ENCODE measurements at regions not wholly inside any gene's neighbourhood (a gene's known extent, or its start where the extent isn't known, plus 50 kb on each side); places are given as distances from the start of the nearest gene placed in this dataset.
"Not testable (repeated sequence)": the region's sequence is repeated elsewhere in the genome, so short reads cannot be mapped to it uniquely, and the experiment has no call there.

GRCh38 chr14:44612002-44612401 lies 104.9 kb upstream of the FSCB start:
- Mint-ChIP-seq H3K27me3 (no peaks in the 10 kb centered on the region), H3K4me3 (no peak overlapping the region), H3K4me1 (no peaks in the 10 kb centered on the region), H3K36me3 (ENCODE audit: low read depth) (no peaks in the 10 kb centered on the region), H3K9me3 (no peaks in the 10 kb centered on the region), H3K27ac (no peak overlapping the region)
- POLR2A ChIA-PET, result no interaction called here
- no peak for DNase-seq
- CTCF ChIA-PET, result no interaction called here

- Mint-ChIP-seq H3K36me3 (ENCODE audit: low read depth) (no peaks in the 10 kb centered on the region), H3K9me3 (no peaks in the 10 kb centered on the region), H3K27ac (no peak overlapping the region), H3K4me1 (no peaks in the 10 kb centered on the region), H3K4me3 (no peak overlapping the region), H3K27me3 (no peaks in the 10 kb centered on the region)
- ChIA-PET POLR2A (no interaction called here), CTCF (no interaction called here)
- no peak for DNase-seq
Observed at GRCh38 chr14:44609876-44610510, 102.9 kb upstream of the FSCB start.

DNA sequence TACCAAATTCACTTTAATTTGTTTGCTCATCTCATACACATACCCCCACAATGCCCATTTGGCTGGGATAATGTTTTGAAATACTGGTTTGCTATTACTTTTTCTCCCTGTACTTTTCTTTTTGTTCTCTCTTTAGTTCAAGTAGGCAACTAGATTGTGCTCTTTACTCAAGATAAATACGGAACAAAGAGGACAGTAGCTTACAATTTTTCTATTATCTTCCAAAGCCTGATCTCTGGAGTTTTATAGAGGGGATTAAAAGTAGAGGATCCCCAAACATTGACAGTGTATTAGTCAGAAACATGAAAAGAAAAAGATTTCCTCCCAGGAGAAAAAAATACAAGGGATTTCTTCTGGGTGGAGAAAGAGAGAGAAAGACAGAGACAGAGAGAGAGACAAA lies 102.1 kb upstream of the FSCB start:
- Mint-ChIP-seq H3K36me3 (ENCODE audit: low read depth) (no peaks in the 10 kb centered on the region), H3K9me3 (no peaks in the 10 kb centered on the region), H3K27me3 (no peaks in the 10 kb centered on the region), H3K4me3 (no peak overlapping the region), H3K27ac (no peak overlapping the region), H3K4me1 (no peaks in the 10 kb centered on the region)
- POLR2A ChIA-PET, result no interaction called here
- no peak for DNase-seq
- CTCF ChIA-PET, result no interaction called here

GRCh38 chr14:44607701-44608100 lies 100.6 kb upstream of the FSCB start:
- no peaks in the 10 kb centered on the region for H3K9me3 Mint-ChIP-seq
- no peak for DNase-seq
- H3K36me3 Mint-ChIP-seq (ENCODE audit: low read depth), result no peaks in the 10 kb centered on the region
- CTCF ChIA-PET, result no interaction called here
- H3K27me3 Mint-ChIP-seq, result no peaks in the 10 kb centered on the region
- no peak overlapping the region for H3K4me3 Mint-ChIP-seq
- H3K27ac Mint-ChIP-seq, result no peak overlapping the region
- POLR2A ChIA-PET, result no interaction called here
- no peaks in the 10 kb centered on the region for H3K4me1 Mint-ChIP-seq

DNA sequence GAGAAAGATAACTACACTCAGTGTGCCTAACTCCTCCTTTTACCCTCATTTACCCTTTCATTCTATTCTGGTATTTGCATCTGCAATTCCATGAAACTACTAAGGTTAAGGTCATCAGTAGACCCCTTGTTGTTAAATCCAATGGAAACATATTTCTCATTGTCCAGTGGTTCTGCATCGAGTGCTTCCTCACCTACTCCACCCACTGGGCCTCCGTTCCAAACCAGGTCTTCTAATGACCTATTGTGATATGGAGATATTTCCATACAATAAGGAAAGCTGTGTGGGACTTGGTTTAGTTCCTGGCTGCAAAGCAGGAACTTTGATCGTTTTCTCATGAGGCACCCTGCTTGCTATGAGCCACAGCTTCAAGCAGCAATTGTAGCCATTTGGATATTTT lies 99.5 kb upstream of the FSCB start:
- H3K4me3 Mint-ChIP-seq, result no peak overlapping the region
- H3K4me1 Mint-ChIP-seq, result no peaks in the 10 kb centered on the region
- no peaks in the 10 kb centered on the region for H3K27me3 Mint-ChIP-seq
- no peaks in the 10 kb centered on the region for H3K9me3 Mint-ChIP-seq
- ChIA-PET POLR2A (no interaction called here), CTCF (no interaction called here)
- no peaks in the 10 kb centered on the region for H3K36me3 Mint-ChIP-seq (ENCODE audit: low read depth)
- no peak overlapping the region for H3K27ac Mint-ChIP-seq
- no peak for DNase-seq

- POLR2A ChIA-PET; H3K27me3 Mint-ChIP-seq; H3K27ac Mint-ChIP-seq; DNase-seq; H3K9me3 Mint-ChIP-seq; H3K4me1 Mint-ChIP-seq; H3K36me3 Mint-ChIP-seq (ENCODE audit: low read depth); CTCF ChIA-PET; H3K4me3 Mint-ChIP-seq: not testable (repeated sequence)
Observed at GRCh38 chr14:44601266-44601665, 94.2 kb upstream of the FSCB start.

- ChIA-PET POLR2A (no interaction called here), CTCF (no interaction called here)
- Mint-ChIP-seq H3K27me3 (no peaks in the 10 kb centered on the region), H3K4me3 (no peak overlapping the region), H3K9me3 (no peaks in the 10 kb centered on the region), H3K4me1 (no peaks in the 10 kb centered on the region), H3K27ac (no peak overlapping the region), H3K36me3 (ENCODE audit: low read depth) (no peaks in the 10 kb centered on the region)
- no peak for DNase-seq
Observed at GRCh38 chr14:44589180-44589579, 82.1 kb upstream of the FSCB start.

DNA sequence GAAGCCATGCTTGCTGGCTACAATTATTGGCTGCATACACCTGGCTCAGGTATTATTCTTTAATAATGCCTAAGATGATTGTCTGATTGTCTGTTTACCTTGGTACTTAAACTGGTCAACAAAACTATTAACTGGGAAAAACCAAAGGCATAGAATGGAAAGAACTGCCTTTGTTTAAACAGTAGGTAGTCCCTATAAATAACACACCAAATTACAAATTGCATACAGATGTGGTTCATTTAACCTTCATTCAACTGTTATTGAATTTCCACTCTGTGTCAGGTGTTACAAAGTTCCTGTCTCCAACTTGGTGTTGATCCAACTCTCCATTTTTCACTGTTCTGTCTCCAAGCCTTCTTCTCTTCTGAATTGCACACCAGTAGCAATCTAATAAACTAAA lies 79.8 kb upstream of the FSCB start:
- CTCF ChIA-PET, result no interaction called here

GRCh38 chr14:44576356-44576755 lies 69.3 kb upstream of the FSCB start:
- Mint-ChIP-seq H3K9me3 (peaks cover 11% of the 10 kb centered on the region), H3K4me3 (no peak overlapping the region), H3K4me1 (no peaks in the 10 kb centered on the region), H3K27me3 (no peaks in the 10 kb centered on the region), H3K27ac (no peak overlapping the region), H3K36me3 (ENCODE audit: low read depth) (no peaks in the 10 kb centered on the region)
- ChIA-PET POLR2A (no interaction called here), CTCF (no interaction called here)
- no peak for DNase-seq

More for the DNA sequence above, 79.8 kb upstream of the FSCB start:
- Mint-ChIP-seq H3K9me3 (peaks cover 2% of the 10 kb centered on the region), H3K4me1 (no peaks in the 10 kb centered on the region), H3K27me3 (no peaks in the 10 kb centered on the region), H3K27ac (no peak overlapping the region), H3K4me3 (no peak overlapping the region), H3K36me3 (ENCODE audit: low read depth) (no peaks in the 10 kb centered on the region)
- POLR2A ChIA-PET, result no interaction called here
- DNase-seq, result no peak

- Mint-ChIP-seq H3K4me3 (no peak overlapping the region), H3K4me1 (no peaks in the 10 kb centered on the region), H3K36me3 (ENCODE audit: low read depth) (no peaks in the 10 kb centered on the region), H3K27ac (no peak overlapping the region), H3K27me3 (no peaks in the 10 kb centered on the region), H3K9me3 (peaks cover 15% of the 10 kb centered on the region)
- no peak for DNase-seq
- CTCF ChIA-PET, result no interaction called here
- POLR2A ChIA-PET, result no interaction called here
Observed at GRCh38 chr14:44567997-44568396, 60.9 kb upstream of the FSCB start.

DNA sequence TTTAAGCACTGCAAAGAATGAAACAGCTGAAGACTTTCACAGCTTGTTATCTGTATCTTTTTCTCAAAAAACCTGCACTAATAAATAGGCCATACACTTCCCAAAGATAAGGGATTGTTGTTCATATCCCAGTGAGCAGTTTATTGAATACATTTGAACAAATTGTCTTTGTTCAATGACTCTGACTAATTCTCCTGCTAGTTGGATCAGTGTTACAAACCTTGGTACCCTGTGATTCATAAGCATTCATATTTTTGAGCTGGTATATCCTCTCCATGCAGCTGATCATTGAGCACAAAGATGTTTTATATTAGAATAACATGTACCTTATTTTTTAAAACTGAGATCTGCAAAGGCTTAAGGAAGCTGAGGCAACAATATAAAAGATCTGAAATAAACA lies 58.9 kb upstream of the FSCB start:
- H3K9me3 Mint-ChIP-seq, result peaks cover 12% of the 10 kb centered on the region
- no peak overlapping the region for H3K4me3 Mint-ChIP-seq
- H3K4me1 Mint-ChIP-seq, result no peaks in the 10 kb centered on the region
- no peak for DNase-seq
- ChIA-PET CTCF (no interaction called here), POLR2A (no interaction called here)
- H3K27ac Mint-ChIP-seq, result no peak overlapping the region
- no peaks in the 10 kb centered on the region for H3K36me3 Mint-ChIP-seq (ENCODE audit: low read depth)
- no peaks in the 10 kb centered on the region for H3K27me3 Mint-ChIP-seq

GRCh38 chr14:44564908-44565307 lies 57.8 kb upstream of the FSCB start:
- ChIA-PET CTCF (no interaction called here), POLR2A (no interaction called here)
- Mint-ChIP-seq H3K27ac (no peak overlapping the region), H3K9me3 (peaks cover 9% of the 10 kb centered on the region), H3K36me3 (ENCODE audit: low read depth) (no peaks in the 10 kb centered on the region), H3K4me3 (no peak overlapping the region), H3K4me1 (no peaks in the 10 kb centered on the region), H3K27me3 (no peaks in the 10 kb centered on the region)
- DNase-seq, result no peak

Data from activated CD4-positive, alpha-beta T cell treated with anti-CD3 and anti-CD28 coated beads, Interleukin-2, amount 10 ng/mL, durations not matched to agents 7 days and 5 days (primary cell).